H1 (cell line): ENCODE measurements at regions not wholly inside any gene's neighbourhood (a gene's known extent, or its start where the extent isn't known, plus 50 kb on each side); places are given as distances from the start of the nearest gene placed in this dataset.

Experiments used
- TF ChIP-seq, protein P1 (sequence below): fragments of 300-600 bp; sonication (generic); IDR thresholded peaks from 2 replicates; pipeline ENCODE4 v1.7.1; 2012; ENCODE audit warnings: low read length, moderate library complexity, mild to moderate bottlenecking, inconsistent platforms; ENCODE audit not compliant: insufficient replicate concordance

DNA sequence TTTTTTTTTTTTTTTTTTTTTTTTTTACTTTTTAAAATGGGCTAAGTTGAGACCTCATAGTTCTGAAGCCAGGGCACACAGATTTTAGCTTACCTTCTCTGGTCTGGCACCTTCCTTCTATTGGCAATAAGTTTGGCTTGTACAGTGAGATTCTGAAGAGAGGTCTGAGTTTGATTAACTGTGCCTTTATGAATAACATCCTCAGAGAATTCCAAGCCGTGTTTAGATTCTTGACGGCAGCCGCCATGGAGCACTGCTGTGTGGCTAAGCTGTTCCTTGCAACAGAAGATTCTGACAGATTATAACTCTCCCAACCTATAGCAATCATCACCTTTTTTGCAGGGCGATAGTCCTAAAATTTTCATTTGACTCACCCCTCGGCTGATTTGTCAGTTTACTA, 354.9 kb upstream of the FAR2 start (continued):
- TF ChIP-seq, protein P1, sequence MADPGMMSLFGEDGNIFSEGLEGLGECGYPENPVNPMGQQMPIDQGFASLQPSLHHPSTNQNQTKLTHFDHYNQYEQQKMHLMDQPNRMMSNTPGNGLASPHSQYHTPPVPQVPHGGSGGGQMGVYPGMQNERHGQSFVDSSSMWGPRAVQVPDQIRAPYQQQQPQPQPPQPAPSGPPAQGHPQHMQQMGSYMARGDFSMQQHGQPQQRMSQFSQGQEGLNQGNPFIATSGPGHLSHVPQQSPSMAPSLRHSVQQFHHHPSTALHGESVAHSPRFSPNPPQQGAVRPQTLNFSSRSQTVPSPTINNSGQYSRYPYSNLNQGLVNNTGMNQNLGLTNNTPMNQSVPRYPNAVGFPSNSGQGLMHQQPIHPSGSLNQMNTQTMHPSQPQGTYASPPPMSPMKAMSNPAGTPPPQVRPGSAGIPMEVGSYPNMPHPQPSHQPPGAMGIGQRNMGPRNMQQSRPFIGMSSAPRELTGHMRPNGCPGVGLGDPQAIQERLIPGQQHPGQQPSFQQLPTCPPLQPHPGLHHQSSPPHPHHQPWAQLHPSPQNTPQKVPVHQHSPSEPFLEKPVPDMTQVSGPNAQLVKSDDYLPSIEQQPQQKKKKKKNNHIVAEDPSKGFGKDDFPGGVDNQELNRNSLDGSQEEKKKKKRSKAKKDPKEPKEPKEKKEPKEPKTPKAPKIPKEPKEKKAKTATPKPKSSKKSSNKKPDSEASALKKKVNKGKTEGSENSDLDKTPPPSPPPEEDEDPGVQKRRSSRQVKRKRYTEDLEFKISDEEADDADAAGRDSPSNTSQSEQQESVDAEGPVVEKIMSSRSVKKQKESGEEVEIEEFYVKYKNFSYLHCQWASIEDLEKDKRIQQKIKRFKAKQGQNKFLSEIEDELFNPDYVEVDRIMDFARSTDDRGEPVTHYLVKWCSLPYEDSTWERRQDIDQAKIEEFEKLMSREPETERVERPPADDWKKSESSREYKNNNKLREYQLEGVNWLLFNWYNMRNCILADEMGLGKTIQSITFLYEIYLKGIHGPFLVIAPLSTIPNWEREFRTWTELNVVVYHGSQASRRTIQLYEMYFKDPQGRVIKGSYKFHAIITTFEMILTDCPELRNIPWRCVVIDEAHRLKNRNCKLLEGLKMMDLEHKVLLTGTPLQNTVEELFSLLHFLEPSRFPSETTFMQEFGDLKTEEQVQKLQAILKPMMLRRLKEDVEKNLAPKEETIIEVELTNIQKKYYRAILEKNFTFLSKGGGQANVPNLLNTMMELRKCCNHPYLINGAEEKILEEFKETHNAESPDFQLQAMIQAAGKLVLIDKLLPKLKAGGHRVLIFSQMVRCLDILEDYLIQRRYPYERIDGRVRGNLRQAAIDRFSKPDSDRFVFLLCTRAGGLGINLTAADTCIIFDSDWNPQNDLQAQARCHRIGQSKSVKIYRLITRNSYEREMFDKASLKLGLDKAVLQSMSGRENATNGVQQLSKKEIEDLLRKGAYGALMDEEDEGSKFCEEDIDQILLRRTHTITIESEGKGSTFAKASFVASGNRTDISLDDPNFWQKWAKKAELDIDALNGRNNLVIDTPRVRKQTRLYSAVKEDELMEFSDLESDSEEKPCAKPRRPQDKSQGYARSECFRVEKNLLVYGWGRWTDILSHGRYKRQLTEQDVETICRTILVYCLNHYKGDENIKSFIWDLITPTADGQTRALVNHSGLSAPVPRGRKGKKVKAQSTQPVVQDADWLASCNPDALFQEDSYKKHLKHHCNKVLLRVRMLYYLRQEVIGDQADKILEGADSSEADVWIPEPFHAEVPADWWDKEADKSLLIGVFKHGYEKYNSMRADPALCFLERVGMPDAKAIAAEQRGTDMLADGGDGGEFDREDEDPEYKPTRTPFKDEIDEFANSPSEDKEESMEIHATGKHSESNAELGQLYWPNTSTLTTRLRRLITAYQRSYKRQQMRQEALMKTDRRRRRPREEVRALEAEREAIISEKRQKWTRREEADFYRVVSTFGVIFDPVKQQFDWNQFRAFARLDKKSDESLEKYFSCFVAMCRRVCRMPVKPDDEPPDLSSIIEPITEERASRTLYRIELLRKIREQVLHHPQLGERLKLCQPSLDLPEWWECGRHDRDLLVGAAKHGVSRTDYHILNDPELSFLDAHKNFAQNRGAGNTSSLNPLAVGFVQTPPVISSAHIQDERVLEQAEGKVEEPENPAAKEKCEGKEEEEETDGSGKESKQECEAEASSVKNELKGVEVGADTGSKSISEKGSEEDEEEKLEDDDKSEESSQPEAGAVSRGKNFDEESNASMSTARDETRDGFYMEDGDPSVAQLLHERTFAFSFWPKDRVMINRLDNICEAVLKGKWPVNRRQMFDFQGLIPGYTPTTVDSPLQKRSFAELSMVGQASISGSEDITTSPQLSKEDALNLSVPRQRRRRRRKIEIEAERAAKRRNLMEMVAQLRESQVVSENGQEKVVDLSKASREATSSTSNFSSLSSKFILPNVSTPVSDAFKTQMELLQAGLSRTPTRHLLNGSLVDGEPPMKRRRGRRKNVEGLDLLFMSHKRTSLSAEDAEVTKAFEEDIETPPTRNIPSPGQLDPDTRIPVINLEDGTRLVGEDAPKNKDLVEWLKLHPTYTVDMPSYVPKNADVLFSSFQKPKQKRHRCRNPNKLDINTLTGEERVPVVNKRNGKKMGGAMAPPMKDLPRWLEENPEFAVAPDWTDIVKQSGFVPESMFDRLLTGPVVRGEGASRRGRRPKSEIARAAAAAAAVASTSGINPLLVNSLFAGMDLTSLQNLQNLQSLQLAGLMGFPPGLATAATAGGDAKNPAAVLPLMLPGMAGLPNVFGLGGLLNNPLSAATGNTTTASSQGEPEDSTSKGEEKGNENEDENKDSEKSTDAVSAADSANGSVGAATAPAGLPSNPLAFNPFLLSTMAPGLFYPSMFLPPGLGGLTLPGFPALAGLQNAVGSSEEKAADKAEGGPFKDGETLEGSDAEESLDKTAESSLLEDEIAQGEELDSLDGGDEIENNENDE: no peak
